Gastrocnemius medialis (tissue), 4 donors: ENCODE measurements at regions not wholly inside any gene's neighbourhood (a gene's known extent, or its start where the extent isn't known, plus 50 kb on each side); places are given as distances from the start of the nearest gene placed in this dataset.

Source experiments
- ATAC-seq, 2 donors: fragments of 150-250 bp; one replicate each; pipeline ENCODE4 v1.9.1; 2016
- DNase-seq, 2 donors: peaks; one replicate each; pipeline ENCODE4 v3.0.0-alpha.2; 2019
- H3K27ac ChIP-seq, 4 donors: fragments of 200-600 bp; sonication (generic); 1 replicate in 1 of 4; 2 replicates in 3 of 4; pipeline ENCODE4 v1.5.1; 2016 to 2018; ENCODE audit warnings: mild to moderate bottlenecking in 2 of 4, moderate library complexity in 1 of 4
- H3K27me3 ChIP-seq, 3 donors: fragments of 200-600 bp; sonication (generic) in 2 of 3; 1 replicate in 1 of 3; 2 replicates in 2 of 3; pipeline versions ENCODE4 v1.5.1 to v1.6.0; 2016 to 2019; ENCODE audit warnings: mild to moderate bottlenecking in 1 of 3, moderate library complexity in 1 of 3
- H3K36me3 ChIP-seq, 2 donors: fragments of 200-600 bp; sonication (generic) in 1 of 2; one replicate each; pipeline ENCODE4 v1.5.1; 2017 to 2018
- H3K4me1 ChIP-seq, 2 donors: fragments of 200-600 bp; sonication (generic) in 1 of 2; one replicate each; pipeline ENCODE4 v1.5.1; 2016 to 2017; ENCODE audit warnings: mild to moderate bottlenecking in 2 of 2
- H3K4me3 ChIP-seq, 4 donors: fragments of 200-600 bp; sonication (generic) in 3 of 4; 1 replicate in 1 of 4; 2 replicates in 3 of 4; pipeline ENCODE4 v1.5.1; 2016 to 2019; ENCODE audit warnings: mild to moderate bottlenecking in 2 of 4
- H3K9me3 ChIP-seq, 3 donors: fragments of 200-600 bp; sonication (generic) in 2 of 3; 1 replicate in 1 of 3; 2 replicates in 2 of 3; pipeline ENCODE4 v1.5.1; 2016 to 2019
- CTCF ChIP-seq, 5 experiments: fragments of 450-650 bp in 3 of 5; fragments of 200-600 bp in 2 of 5; sonication (generic) in 2 of 5; IDR thresholded peaks in 4 of 5; conservative IDR thresholded peaks in 1 of 5; 1 replicate in 4 of 5; 2 replicates in 1 of 5; pipeline ENCODE4 v1.5.1; 2016 to 2019; ENCODE audit warnings: antibody characterized with exemption in 5 of 5, mild to moderate bottlenecking in 3 of 5, moderate library complexity in 3 of 5
- POLR2A ChIP-seq, 2 donors: fragments of 450-650 bp; IDR thresholded peaks; one replicate each; pipeline ENCODE4 v1.6.1; 2017; ENCODE audit warnings: antibody characterized with exemption in 2 of 2, mild to moderate bottlenecking in 2 of 2, moderate library complexity in 2 of 2
- in situ Hi-C, 4 donors: fragments of 200-750 bp; cut with MboI; loops; one replicate each; pipeline versions ENCODE4 v1.15.0 to v1.8.0; 2017; ENCODE audit warnings: low sequenced_read_pairs in 4 of 4
- intact Hi-C: fragments of 100-400 bp; cut with DNase I; formaldehyde crosslinking; loops from one replicate; pipeline ENCODE4 v1.15.1; 2023; ENCODE audit warnings: low total_unique reads

- TF ChIP-seq POLR2A (IDR thresholded peaks at IDR 0.05) (no peak), CTCF (IDR thresholded peaks at IDR 0.05 in 4 of 5, conservative IDR thresholded peaks at IDR 0.05 in 1 of 5) (no peak)
Observed at GRCh38 chr2:11919953-11920352, 173.5 kb downstream of the LPIN1 start.

GRCh38 chr2:11920993-11921583, 174.7 kb downstream of the LPIN1 start:
- ATAC-seq = no peak
- intact Hi-C loops = no loop called here
- H3K4me3 ChIP-seq = no peak overlapping the region

More at GRCh38 chr2:11919953-11920352, 173.5 kb downstream of the LPIN1 start:
- intact Hi-C loops = no loop called here
- H3K4me1 ChIP-seq = no peaks in the 10 kb centered on the region
- no peaks in the 10 kb centered on the region for H3K27me3 ChIP-seq
- ATAC-seq (no peak), DNase-seq (no peak)
- H3K9me3 ChIP-seq = no peaks in the 10 kb centered on the region
- H3K36me3 ChIP-seq = no peaks in the 10 kb centered on the region
- no peak overlapping the region for H3K27ac ChIP-seq
- in situ Hi-C loops = no loop called here
- H3K4me3 ChIP-seq = no peak overlapping the region

GRCh38 chr2:11922294-11922693, 175.9 kb downstream of the LPIN1 start:
- in situ Hi-C loops = no loop called here
- Histone ChIP-seq H3K27ac (no peak overlapping the region), H3K4me1 (no peaks in the 10 kb centered on the region), H3K36me3 (no peaks in the 10 kb centered on the region), H3K9me3 (no peaks in the 10 kb centered on the region), H3K27me3 (no peaks in the 10 kb centered on the region), H3K4me3 (no peak overlapping the region)
- intact Hi-C loops = no loop called here
- no peak for TF ChIP-seq POLR2A (IDR thresholded peaks at IDR 0.05)
- no peak for TF ChIP-seq CTCF (IDR thresholded peaks at IDR 0.05 in 4 of 5, conservative IDR thresholded peaks at IDR 0.05 in 1 of 5)
- no peak for ATAC-seq
- DNase-seq = no peak

More at GRCh38 chr2:11920993-11921583, 174.7 kb downstream of the LPIN1 start:
- TF ChIP-seq POLR2A (IDR thresholded peaks at IDR 0.05) (no peak), CTCF (IDR thresholded peaks at IDR 0.05 in 4 of 5, conservative IDR thresholded peaks at IDR 0.05 in 1 of 5) (no peak)
- Histone ChIP-seq H3K9me3 (no peaks in the 10 kb centered on the region), H3K36me3 (no peaks in the 10 kb centered on the region), H3K4me1 (no peaks in the 10 kb centered on the region), H3K27ac (no peak overlapping the region), H3K27me3 (no peaks in the 10 kb centered on the region)
- no peak for DNase-seq
- in situ Hi-C loops = no loop called here

- H3K27ac ChIP-seq = no peak overlapping the region
- no peak for DNase-seq
- H3K4me3 ChIP-seq = no peak overlapping the region
- in situ Hi-C loops = no loop called here
- H3K9me3 ChIP-seq = no peaks in the 10 kb centered on the region
- intact Hi-C loops = no loop called here
- no peak for ATAC-seq
- no peaks in the 10 kb centered on the region for H3K4me1 ChIP-seq
- TF ChIP-seq CTCF (IDR thresholded peaks at IDR 0.05 in 4 of 5, conservative IDR thresholded peaks at IDR 0.05 in 1 of 5) = no peak
- TF ChIP-seq POLR2A (IDR thresholded peaks at IDR 0.05) = no peak
- H3K36me3 ChIP-seq = no peaks in the 10 kb centered on the region
- H3K27me3 ChIP-seq = no peaks in the 10 kb centered on the region
Observed at GRCh38 chr2:11923935-11924334, 177.5 kb downstream of the LPIN1 start.
